ENCODE measurements at regions not wholly inside any gene's neighbourhood (a gene's known extent, or its start where the extent isn't known, plus 50 kb on each side); places are given as distances from the start of the nearest gene placed in this dataset.

DNA sequence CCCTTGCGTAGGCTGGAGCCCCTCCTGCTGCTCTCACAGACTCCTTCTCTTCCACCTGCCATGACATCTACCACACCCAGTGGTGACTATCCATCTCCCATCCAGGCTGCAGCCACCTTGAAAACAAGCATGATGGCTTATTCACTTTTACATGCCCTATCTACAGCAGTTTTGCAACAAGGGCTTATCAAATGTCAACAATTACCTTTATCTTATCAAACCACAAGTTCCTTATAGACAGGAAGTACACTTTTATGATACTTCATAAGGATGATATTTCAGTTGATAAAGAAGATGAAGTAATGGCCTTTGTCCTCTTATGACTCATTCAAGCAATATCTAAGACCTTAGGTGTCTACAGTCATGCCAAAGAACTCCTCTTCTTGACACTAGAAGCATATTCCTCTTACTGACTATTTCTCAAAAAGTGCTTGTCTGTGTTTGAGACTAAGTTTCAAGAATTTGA is 125.3 kb upstream of the SPRED1 start:
- H3K36me3 ChIP-seq (ENCODE audit: insufficient read depth, low read length), result no peaks in the 10 kb centered on the region
- H3K27ac ChIP-seq (ENCODE audit: low read length), result no peak overlapping the region
- no peaks in the 10 kb centered on the region for H3K27me3 ChIP-seq (ENCODE audit: insufficient read depth, low read depth, low read length)
- H3K4me3 ChIP-seq (ENCODE audit: low read length), result no peak overlapping the region
- no peak overlapping the region for H2AFZ ChIP-seq (ENCODE audit: low read depth, low read length)
- H3K79me2 ChIP-seq (replicated peaks; ENCODE audit: insufficient read depth, low read length), result no peaks in the 10 kb centered on the region
- no peak overlapping the region for H3K9ac ChIP-seq (ENCODE audit: low read length)
- H3F3A ChIP-seq (ENCODE audit: insufficient read depth, low read length, poor library complexity, severe bottlenecking), result no peaks in the 10 kb centered on the region
- H4K20me1 ChIP-seq (ENCODE audit: insufficient read depth), result no peaks in the 10 kb centered on the region
- H3K9me3 ChIP-seq (ENCODE audit: low read length), result no peaks in the 10 kb centered on the region
- H3K9me2 ChIP-seq (ENCODE audit: insufficient read depth, low read length), result no peaks in the 10 kb centered on the region
- no peak overlapping the region for H3K4me2 ChIP-seq (ENCODE audit: low read length)
- TF ChIP-seq SMC3 (conservative IDR thresholded peaks at IDR 0.05; ENCODE audit: poor library complexity), result no peak
- TF ChIP-seq, protein P1, sequence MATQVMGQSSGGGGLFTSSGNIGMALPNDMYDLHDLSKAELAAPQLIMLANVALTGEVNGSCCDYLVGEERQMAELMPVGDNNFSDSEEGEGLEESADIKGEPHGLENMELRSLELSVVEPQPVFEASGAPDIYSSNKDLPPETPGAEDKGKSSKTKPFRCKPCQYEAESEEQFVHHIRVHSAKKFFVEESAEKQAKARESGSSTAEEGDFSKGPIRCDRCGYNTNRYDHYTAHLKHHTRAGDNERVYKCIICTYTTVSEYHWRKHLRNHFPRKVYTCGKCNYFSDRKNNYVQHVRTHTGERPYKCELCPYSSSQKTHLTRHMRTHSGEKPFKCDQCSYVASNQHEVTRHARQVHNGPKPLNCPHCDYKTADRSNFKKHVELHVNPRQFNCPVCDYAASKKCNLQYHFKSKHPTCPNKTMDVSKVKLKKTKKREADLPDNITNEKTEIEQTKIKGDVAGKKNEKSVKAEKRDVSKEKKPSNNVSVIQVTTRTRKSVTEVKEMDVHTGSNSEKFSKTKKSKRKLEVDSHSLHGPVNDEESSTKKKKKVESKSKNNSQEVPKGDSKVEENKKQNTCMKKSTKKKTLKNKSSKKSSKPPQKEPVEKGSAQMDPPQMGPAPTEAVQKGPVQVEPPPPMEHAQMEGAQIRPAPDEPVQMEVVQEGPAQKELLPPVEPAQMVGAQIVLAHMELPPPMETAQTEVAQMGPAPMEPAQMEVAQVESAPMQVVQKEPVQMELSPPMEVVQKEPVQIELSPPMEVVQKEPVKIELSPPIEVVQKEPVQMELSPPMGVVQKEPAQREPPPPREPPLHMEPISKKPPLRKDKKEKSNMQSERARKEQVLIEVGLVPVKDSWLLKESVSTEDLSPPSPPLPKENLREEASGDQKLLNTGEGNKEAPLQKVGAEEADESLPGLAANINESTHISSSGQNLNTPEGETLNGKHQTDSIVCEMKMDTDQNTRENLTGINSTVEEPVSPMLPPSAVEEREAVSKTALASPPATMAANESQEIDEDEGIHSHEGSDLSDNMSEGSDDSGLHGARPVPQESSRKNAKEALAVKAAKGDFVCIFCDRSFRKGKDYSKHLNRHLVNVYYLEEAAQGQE (IDR thresholded peaks at IDR 0.05; ENCODE audit: borderline replicate concordance), result no peak
- no peak for TF ChIP-seq EZH2 (IDR thresholded peaks at IDR 0.05; ENCODE audit: borderline replicate concordance, insufficient read depth, low read length, poor library complexity, severe bottlenecking)

DNA sequence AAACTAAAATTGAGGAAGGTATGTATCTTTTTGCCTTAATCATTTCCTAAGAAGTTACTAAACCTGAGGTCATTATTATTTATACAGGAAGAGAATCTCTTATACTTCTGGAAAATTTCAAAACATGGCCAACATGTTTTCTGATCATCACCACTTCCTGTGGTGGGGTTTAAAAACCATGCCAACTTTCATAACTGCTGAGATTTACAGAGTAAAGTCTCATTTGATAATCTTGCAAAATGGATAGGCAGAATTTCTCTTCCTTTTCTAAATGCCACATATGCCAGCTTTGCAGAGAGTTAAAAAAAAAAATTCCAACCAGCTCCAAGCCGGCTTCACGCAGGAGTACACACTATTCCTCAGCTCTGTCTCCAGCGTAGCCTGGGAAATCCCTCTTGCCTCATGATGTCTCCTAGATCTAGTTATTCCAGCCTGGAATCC is 124.3 kb upstream of the SPRED1 start:
- Histone ChIP-seq H3K4me3 (ENCODE audit: low read length) (no peak overlapping the region), H3F3A (ENCODE audit: insufficient read depth, low read length, poor library complexity, severe bottlenecking) (no peaks in the 10 kb centered on the region), H3K9me2 (ENCODE audit: insufficient read depth, low read length) (no peaks in the 10 kb centered on the region), H3K27me3 (ENCODE audit: insufficient read depth, low read depth, low read length) (no peaks in the 10 kb centered on the region), H3K9me3 (ENCODE audit: low read length) (no peaks in the 10 kb centered on the region), H2AFZ (ENCODE audit: low read depth, low read length) (no peak overlapping the region), H3K4me2 (ENCODE audit: low read length) (no peak overlapping the region), H4K20me1 (ENCODE audit: insufficient read depth) (no peaks in the 10 kb centered on the region), H3K36me3 (ENCODE audit: insufficient read depth, low read length) (no peaks in the 10 kb centered on the region), H3K27ac (ENCODE audit: low read length) (no peak overlapping the region), H3K79me2 (replicated peaks; ENCODE audit: insufficient read depth, low read length) (no peaks in the 10 kb centered on the region), H3K9ac (ENCODE audit: low read length) (no peak overlapping the region)
- TF ChIP-seq, protein P1 (IDR thresholded peaks at IDR 0.05; ENCODE audit: borderline replicate concordance), result no peak
- TF ChIP-seq RAD21 (conservative IDR thresholded peaks at IDR 0.05) (no peak), EP300 (conservative IDR thresholded peaks at IDR 0.05; ENCODE audit: poor library complexity, severe bottlenecking) (no peak), MXI1 (conservative IDR thresholded peaks at IDR 0.05; ENCODE audit: poor library complexity, severe bottlenecking) (no peak), SMC3 (conservative IDR thresholded peaks at IDR 0.05; ENCODE audit: poor library complexity) (no peak), POLR2AphosphoS5 (IDR thresholded peaks at IDR 0.05) (no peak), EZH2 (IDR thresholded peaks at IDR 0.05; ENCODE audit: borderline replicate concordance, insufficient read depth, low read length, poor library complexity, severe bottlenecking) (no peak), TAF1 (IDR thresholded peaks at IDR 0.05; ENCODE audit: low read depth) (no peak)
- TF ChIP-seq, protein P2, sequence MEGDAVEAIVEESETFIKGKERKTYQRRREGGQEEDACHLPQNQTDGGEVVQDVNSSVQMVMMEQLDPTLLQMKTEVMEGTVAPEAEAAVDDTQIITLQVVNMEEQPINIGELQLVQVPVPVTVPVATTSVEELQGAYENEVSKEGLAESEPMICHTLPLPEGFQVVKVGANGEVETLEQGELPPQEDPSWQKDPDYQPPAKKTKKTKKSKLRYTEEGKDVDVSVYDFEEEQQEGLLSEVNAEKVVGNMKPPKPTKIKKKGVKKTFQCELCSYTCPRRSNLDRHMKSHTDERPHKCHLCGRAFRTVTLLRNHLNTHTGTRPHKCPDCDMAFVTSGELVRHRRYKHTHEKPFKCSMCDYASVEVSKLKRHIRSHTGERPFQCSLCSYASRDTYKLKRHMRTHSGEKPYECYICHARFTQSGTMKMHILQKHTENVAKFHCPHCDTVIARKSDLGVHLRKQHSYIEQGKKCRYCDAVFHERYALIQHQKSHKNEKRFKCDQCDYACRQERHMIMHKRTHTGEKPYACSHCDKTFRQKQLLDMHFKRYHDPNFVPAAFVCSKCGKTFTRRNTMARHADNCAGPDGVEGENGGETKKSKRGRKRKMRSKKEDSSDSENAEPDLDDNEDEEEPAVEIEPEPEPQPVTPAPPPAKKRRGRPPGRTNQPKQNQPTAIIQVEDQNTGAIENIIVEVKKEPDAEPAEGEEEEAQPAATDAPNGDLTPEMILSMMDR (IDR thresholded peaks at IDR 0.05; ENCODE audit: poor library complexity, severe bottlenecking), result no peak

Data from neural cell (in vitro differentiated cells).